Fibroblast of the aortic adventitia (primary cell): ENCODE measurements at regions not wholly inside any gene's neighbourhood (a gene's known extent, or its start where the extent isn't known, plus 50 kb on each side); places are given as distances from the start of the nearest gene placed in this dataset.

Experiments
- DNase-seq: peaks from one replicate; pipeline ENCODE4 v3.0.0-alpha.2; 2010; ENCODE audit warnings: low read depth
- H3K4me3 ChIP-seq: 2 replicates; pipeline ENCODE4 v1.5.1; 2011; ENCODE audit warnings: low read depth, mild to moderate bottlenecking, control low read depth, low read length, moderate library complexity
- CTCF ChIP-seq: IDR thresholded peaks from 2 replicates; pipeline ENCODE4 v1.5.1; 2011; ENCODE audit warnings: mild to moderate bottlenecking, low read length, control low read depth, inconsistent platforms; ENCODE audit not compliant: insufficient read depth

GRCh38 chr4:3363411-3364141 lies 70.8 kb downstream of the RGS12 start:
- DNase-seq: no peak
- no peak overlapping the region for H3K4me3 ChIP-seq
- TF ChIP-seq CTCF: no peak

- no peak for DNase-seq
- no peak for TF ChIP-seq CTCF
- no peak overlapping the region for H3K4me3 ChIP-seq
These were observed 71.4 kb downstream of the RGS12 start for GRCh38 chr4:3364199-3364598.

- DNase-seq: no peak
- no peak overlapping the region for H3K4me3 ChIP-seq
- no peak for TF ChIP-seq CTCF
These were observed 72.0 kb downstream of the RGS12 start for GRCh38 chr4:3364634-3365314.

GRCh38 chr4:3365326-3365725 lies 72.5 kb downstream of the RGS12 start:
- no peak for DNase-seq
- TF ChIP-seq CTCF: no peak
- H3K4me3 ChIP-seq: no peak overlapping the region

- DNase-seq: no peak
- no peak for TF ChIP-seq CTCF
- H3K4me3 ChIP-seq: no peak overlapping the region
These were observed 73.3 kb downstream of the RGS12 start for GRCh38 chr4:3365871-3366842.

GRCh38 chr4:3366893-3367775 lies 74.3 kb downstream of the RGS12 start:
- H3K4me3 ChIP-seq: no peak overlapping the region
- TF ChIP-seq CTCF: no peak
- DNase-seq: no peak
